ENCODE measurements at regions not wholly inside any gene's neighbourhood (a gene's known extent, or its start where the extent isn't known, plus 50 kb on each side); places are given as distances from the start of the nearest gene placed in this dataset.
"Not testable (repeated sequence)": the region's sequence is repeated elsewhere in the genome, so short reads cannot be mapped to it uniquely, and the experiment has no call there.

GRCh38 chr4:79210636-79211049 is 115.2 kb downstream of the NAA11 start:
- DNase-seq = no peak
- Mint-ChIP-seq H3K27me3 (ENCODE audit: low read depth) (no peaks in the 10 kb centered on the region), H3K36me3 (ENCODE audit: insufficient read depth in 2 of 2) (no peaks in the 10 kb centered on the region), H3K9me3 (no peaks in the 10 kb centered on the region), H3K4me3 (no peak overlapping the region), H3K27ac (no peak overlapping the region), H3K4me1 (ENCODE audit: low read depth) (no peaks in the 10 kb centered on the region)
- ATAC-seq (replicated peaks in 1 of 2) = no peak

GRCh38 chr4:79209822-79210635 is 115.8 kb downstream of the NAA11 start:
- no peaks in the 10 kb centered on the region for H3K4me1 Mint-ChIP-seq (ENCODE audit: low read depth)
- no peaks in the 10 kb centered on the region for H3K36me3 Mint-ChIP-seq (ENCODE audit: insufficient read depth in 2 of 2)
- H3K27me3 Mint-ChIP-seq (ENCODE audit: low read depth) = no peaks in the 10 kb centered on the region
- no peak overlapping the region for H3K4me3 Mint-ChIP-seq
- no peak for DNase-seq
- H3K9me3 Mint-ChIP-seq = no peaks in the 10 kb centered on the region
- no peak overlapping the region for H3K27ac Mint-ChIP-seq
- no peak for ATAC-seq (replicated peaks in 1 of 2)

- ATAC-seq (replicated peaks in 1 of 2) = no peak
- no peak overlapping the region for H3K27ac Mint-ChIP-seq
- H3K9me3 Mint-ChIP-seq = no peaks in the 10 kb centered on the region
- H3K4me3 Mint-ChIP-seq = no peak overlapping the region
- H3K36me3 Mint-ChIP-seq (ENCODE audit: insufficient read depth in 2 of 2) = no peaks in the 10 kb centered on the region
- no peaks in the 10 kb centered on the region for H3K4me1 Mint-ChIP-seq (ENCODE audit: low read depth)
- DNase-seq = no peak
- H3K27me3 Mint-ChIP-seq (ENCODE audit: low read depth) = no peaks in the 10 kb centered on the region
Observed at GRCh38 chr4:79209081-79209480, 116.8 kb downstream of the NAA11 start.

GRCh38 chr4:79207281-79207680 is 118.6 kb downstream of the NAA11 start:
- no peak for DNase-seq
- Mint-ChIP-seq H3K27me3 (ENCODE audit: low read depth) (no peaks in the 10 kb centered on the region), H3K27ac (no peak overlapping the region), H3K36me3 (ENCODE audit: insufficient read depth in 2 of 2) (no peaks in the 10 kb centered on the region), H3K9me3 (no peaks in the 10 kb centered on the region), H3K4me1 (ENCODE audit: low read depth) (no peaks in the 10 kb centered on the region), H3K4me3 (no peak overlapping the region)
- ATAC-seq (replicated peaks in 1 of 2) = no peak

GRCh38 chr4:79206660-79207059 is 119.2 kb downstream of the NAA11 start:
- no peak overlapping the region for H3K4me3 Mint-ChIP-seq
- no peak overlapping the region for H3K27ac Mint-ChIP-seq
- no peaks in the 10 kb centered on the region for H3K36me3 Mint-ChIP-seq (ENCODE audit: insufficient read depth in 2 of 2)
- H3K4me1 Mint-ChIP-seq (ENCODE audit: low read depth) = no peaks in the 10 kb centered on the region
- no peaks in the 10 kb centered on the region for H3K9me3 Mint-ChIP-seq
- DNase-seq (no peak), ATAC-seq (replicated peaks in 1 of 2) (no peak)
- H3K27me3 Mint-ChIP-seq (ENCODE audit: low read depth) = no peaks in the 10 kb centered on the region

- ATAC-seq (replicated peaks in 1 of 2) (no peak), DNase-seq (no peak)
- Mint-ChIP-seq H3K27ac (no peak overlapping the region), H3K36me3 (ENCODE audit: insufficient read depth in 2 of 2) (no peaks in the 10 kb centered on the region), H3K4me1 (ENCODE audit: low read depth) (no peaks in the 10 kb centered on the region), H3K4me3 (no peak overlapping the region), H3K27me3 (ENCODE audit: low read depth) (no peaks in the 10 kb centered on the region), H3K9me3 (no peaks in the 10 kb centered on the region)
Observed at GRCh38 chr4:79205121-79205520, 120.7 kb downstream of the NAA11 start.

- H3K36me3 Mint-ChIP-seq (ENCODE audit: insufficient read depth in 2 of 2) = no peaks in the 10 kb centered on the region
- no peaks in the 10 kb centered on the region for H3K4me1 Mint-ChIP-seq (ENCODE audit: low read depth)
- DNase-seq (no peak), ATAC-seq (replicated peaks in 1 of 2) (no peak)
- no peaks in the 10 kb centered on the region for H3K27me3 Mint-ChIP-seq (ENCODE audit: low read depth)
- H3K9me3 Mint-ChIP-seq = no peaks in the 10 kb centered on the region
- H3K4me3 Mint-ChIP-seq = no peak overlapping the region
- no peak overlapping the region for H3K27ac Mint-ChIP-seq
Observed at GRCh38 chr4:79201971-79202370, 123.9 kb downstream of the NAA11 start.

GRCh38 chr4:79199743-79200142 is 126.1 kb downstream of the NAA11 start:
- no peaks in the 10 kb centered on the region for H3K36me3 Mint-ChIP-seq (ENCODE audit: insufficient read depth in 2 of 2)
- no peak overlapping the region for H3K27ac Mint-ChIP-seq
- ATAC-seq (replicated peaks in 1 of 2) = no peak

GRCh38 chr4:79198951-79199587 is 126.8 kb downstream of the NAA11 start:
- no peaks in the 10 kb centered on the region for H3K4me1 Mint-ChIP-seq (ENCODE audit: low read depth)
- DNase-seq (no peak), ATAC-seq (replicated peaks in 1 of 2) (no peak)
- H3K27ac Mint-ChIP-seq = no peak overlapping the region
- no peaks in the 10 kb centered on the region for H3K27me3 Mint-ChIP-seq (ENCODE audit: low read depth)
- no peak overlapping the region for H3K4me3 Mint-ChIP-seq
- H3K36me3 Mint-ChIP-seq (ENCODE audit: insufficient read depth in 2 of 2) = no peaks in the 10 kb centered on the region
- H3K9me3 Mint-ChIP-seq = peaks cover 2% of the 10 kb centered on the region in 2 donors

More at GRCh38 chr4:79199743-79200142, 126.1 kb downstream of the NAA11 start:
- Mint-ChIP-seq H3K9me3 (no peaks in the 10 kb centered on the region), H3K4me3 (no peak overlapping the region), H3K4me1 (ENCODE audit: low read depth) (no peaks in the 10 kb centered on the region), H3K27me3 (ENCODE audit: low read depth) (no peaks in the 10 kb centered on the region)
- DNase-seq = no peak

- no peak overlapping the region for H3K4me3 Mint-ChIP-seq
- H3K4me1 Mint-ChIP-seq (ENCODE audit: low read depth) = no peaks in the 10 kb centered on the region
- DNase-seq = no peak
- no peak for ATAC-seq (replicated peaks in 1 of 2)
- peaks cover 2% of the 10 kb centered on the region in 2 donors for H3K9me3 Mint-ChIP-seq
- no peaks in the 10 kb centered on the region for H3K36me3 Mint-ChIP-seq (ENCODE audit: insufficient read depth in 2 of 2)
- H3K27ac Mint-ChIP-seq = no peak overlapping the region
- no peaks in the 10 kb centered on the region for H3K27me3 Mint-ChIP-seq (ENCODE audit: low read depth)
Observed at GRCh38 chr4:79197275-79198009, 128.4 kb downstream of the NAA11 start.

GRCh38 chr4:79191292-79191691 is 134.6 kb downstream of the NAA11 start:
- not testable (repeated sequence) for H3K4me1 Mint-ChIP-seq (ENCODE audit: low read depth); H3K27me3 Mint-ChIP-seq (ENCODE audit: low read depth); H3K27ac Mint-ChIP-seq; H3K4me3 Mint-ChIP-seq; H3K36me3 Mint-ChIP-seq (ENCODE audit: insufficient read depth in 2 of 2); DNase-seq; ATAC-seq (replicated peaks in 1 of 2)
- peaks cover 13 to 16% of the 10 kb centered on the region in 2 donors for H3K9me3 Mint-ChIP-seq

- Mint-ChIP-seq H3K36me3 (ENCODE audit: insufficient read depth in 2 of 2) (peaks cover 0 to 3% of the 10 kb centered on the region in 2 donors), H3K27ac (no peak overlapping the region), H3K4me3 (no peak overlapping the region), H3K4me1 (ENCODE audit: low read depth) (no peaks in the 10 kb centered on the region), H3K27me3 (ENCODE audit: low read depth) (no peaks in the 10 kb centered on the region), H3K9me3 (peaks cover 8 to 10% of the 10 kb centered on the region in 2 donors)
- DNase-seq (no peak), ATAC-seq (replicated peaks in 1 of 2) (no peak)
Observed at GRCh38 chr4:79185526-79186045, 140.3 kb downstream of the NAA11 start.

GRCh38 chr4:79184476-79184875 is 141.4 kb downstream of the NAA11 start:
- H3K27ac Mint-ChIP-seq = no peak overlapping the region
- no peaks in the 10 kb centered on the region for H3K27me3 Mint-ChIP-seq (ENCODE audit: low read depth)
- ATAC-seq (replicated peaks in 1 of 2) (no peak), DNase-seq (no peak)
- no peaks in the 10 kb centered on the region for H3K4me1 Mint-ChIP-seq (ENCODE audit: low read depth)
- H3K36me3 Mint-ChIP-seq (ENCODE audit: insufficient read depth in 2 of 2) = peaks cover 0 to 3% of the 10 kb centered on the region in 2 donors
- H3K4me3 Mint-ChIP-seq = no peak overlapping the region
- peaks cover 5 to 9% of the 10 kb centered on the region in 2 donors for H3K9me3 Mint-ChIP-seq

Measured in activated T-cell treated with anti-CD3 and anti-CD28 coated beads, Interleukin-2, amount 50 U/mL, for 72 hours (primary cell).